ENCODE measurements at regions not wholly inside any gene's neighbourhood (a gene's known extent, or its start where the extent isn't known, plus 50 kb on each side); places are given as distances from the start of the nearest gene placed in this dataset.

DNA sequence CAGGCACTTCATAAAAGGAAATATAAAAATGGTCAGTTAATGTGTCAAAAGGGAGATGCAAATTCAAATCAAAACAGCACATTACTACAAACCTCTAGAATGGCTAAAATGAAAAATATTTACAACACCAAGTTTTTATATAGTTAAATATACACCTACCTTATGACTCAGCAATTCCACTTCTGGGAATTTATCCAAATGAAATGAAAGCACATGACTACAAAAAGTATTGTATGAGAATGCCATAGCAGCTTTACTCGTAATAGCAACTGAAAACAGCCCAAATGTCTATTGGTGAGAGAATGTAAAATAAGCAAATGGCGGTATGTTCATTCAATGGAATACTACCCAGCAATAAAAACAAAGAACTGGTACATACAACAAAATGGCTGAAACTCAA lies 175.8 kb upstream of the SPAG17 start:
- TF ChIP-seq, protein P1, sequence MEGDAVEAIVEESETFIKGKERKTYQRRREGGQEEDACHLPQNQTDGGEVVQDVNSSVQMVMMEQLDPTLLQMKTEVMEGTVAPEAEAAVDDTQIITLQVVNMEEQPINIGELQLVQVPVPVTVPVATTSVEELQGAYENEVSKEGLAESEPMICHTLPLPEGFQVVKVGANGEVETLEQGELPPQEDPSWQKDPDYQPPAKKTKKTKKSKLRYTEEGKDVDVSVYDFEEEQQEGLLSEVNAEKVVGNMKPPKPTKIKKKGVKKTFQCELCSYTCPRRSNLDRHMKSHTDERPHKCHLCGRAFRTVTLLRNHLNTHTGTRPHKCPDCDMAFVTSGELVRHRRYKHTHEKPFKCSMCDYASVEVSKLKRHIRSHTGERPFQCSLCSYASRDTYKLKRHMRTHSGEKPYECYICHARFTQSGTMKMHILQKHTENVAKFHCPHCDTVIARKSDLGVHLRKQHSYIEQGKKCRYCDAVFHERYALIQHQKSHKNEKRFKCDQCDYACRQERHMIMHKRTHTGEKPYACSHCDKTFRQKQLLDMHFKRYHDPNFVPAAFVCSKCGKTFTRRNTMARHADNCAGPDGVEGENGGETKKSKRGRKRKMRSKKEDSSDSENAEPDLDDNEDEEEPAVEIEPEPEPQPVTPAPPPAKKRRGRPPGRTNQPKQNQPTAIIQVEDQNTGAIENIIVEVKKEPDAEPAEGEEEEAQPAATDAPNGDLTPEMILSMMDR (IDR thresholded peaks at IDR 0.05; ENCODE audit: insufficient read depth, low read depth, low read length): no peak
- no peak for TF ChIP-seq EZH2 (IDR thresholded peaks at IDR 0.05; ENCODE audit: insufficient read depth, low read length)

Data from astrocyte (in vitro differentiated cells and primary cell).